Neural cell (in vitro differentiated cells): ENCODE measurements at regions not wholly inside any gene's neighbourhood (a gene's known extent, or its start where the extent isn't known, plus 50 kb on each side); places are given as distances from the start of the nearest gene placed in this dataset.

ENCODE experiments used
- H2AFZ ChIP-seq: fragments of 200-600, 300-800 bp; sonication (generic), shearing (Covaris generic); 2 replicates; pipeline ENCODE4 v1.6.0; 2014; ENCODE audit warnings: low read depth, mild to moderate bottlenecking, antibody characterized with exemption, low read length, moderate library complexity
- H3F3A ChIP-seq: fragments of 200-600 bp; shearing (Covaris generic); 2 replicates; pipeline ENCODE4 v1.6.1; 2016; ENCODE audit warnings: mild to moderate bottlenecking, moderate library complexity, mixed read lengths, antibody characterized with exemption, low read length; ENCODE audit not compliant: insufficient read depth, poor library complexity, severe bottlenecking
- H3K27ac ChIP-seq: fragments of 200-600, 300-800 bp; sonication (generic), shearing (Covaris generic); 2 replicates; pipeline ENCODE4 v1.5.1; 2014; ENCODE audit warnings: mild to moderate bottlenecking, low read length, moderate library complexity
- H3K27me3 ChIP-seq: fragments of 300-800, 200-600 bp; sonication (generic), shearing (Covaris generic); 2 replicates; pipeline ENCODE4 v1.6.0; 2014; ENCODE audit warnings: mild to moderate bottlenecking, low read depth, low read length, moderate library complexity; ENCODE audit not compliant: insufficient read depth
- H3K36me3 ChIP-seq: fragments of 300-800, 200-600 bp; sonication (generic), shearing (Covaris generic); 2 replicates; pipeline ENCODE4 v1.5.1; 2014; ENCODE audit warnings: mild to moderate bottlenecking, antibody characterized with exemption, low read length, moderate library complexity; ENCODE audit not compliant: insufficient read depth
- H3K4me2 ChIP-seq: fragments of 300-800, 200-600 bp; sonication (generic), shearing (Covaris generic); 2 replicates; pipeline ENCODE4 v1.6.0; 2014; ENCODE audit warnings: mild to moderate bottlenecking, low read length
- H3K4me3 ChIP-seq: fragments of 300-800, 200-600 bp; sonication (generic), shearing (Covaris generic); 2 replicates; pipeline ENCODE4 v1.5.1; 2014; ENCODE audit warnings: mild to moderate bottlenecking, low read length, moderate library complexity
- H3K79me2 ChIP-seq: fragments of 200-600 bp; shearing (Covaris generic); replicated peaks from 2 replicates; pipeline ENCODE4 v1.6.0; 2014; ENCODE audit warnings: mild to moderate bottlenecking, low read length, moderate library complexity; ENCODE audit not compliant: insufficient read depth
- H3K9ac ChIP-seq: fragments of 300-800, 200-600 bp; sonication (generic), shearing (Covaris generic); 2 replicates; pipeline ENCODE4 v1.6.1; 2016; ENCODE audit warnings: mild to moderate bottlenecking, low read length, mixed read lengths
- H3K9me2 ChIP-seq: fragments of 200-600 bp; shearing (Covaris generic); 2 replicates; pipeline ENCODE4 v1.6.1; 2016; ENCODE audit warnings: mild to moderate bottlenecking, low read length, mixed read lengths; ENCODE audit not compliant: insufficient read depth
- H3K9me3 ChIP-seq: fragments of 200-600, 300-800 bp; sonication (generic), shearing (Covaris generic); 2 replicates; pipeline ENCODE4 v1.6.1; 2016; ENCODE audit warnings: mild to moderate bottlenecking, mixed run types, low read length, moderate library complexity, mixed read lengths
- H4K20me1 ChIP-seq: fragments of 200-600 bp; shearing (Covaris generic); 2 replicates; pipeline ENCODE4 v1.6.1; 2016; ENCODE audit warnings: mild to moderate bottlenecking, mixed run types; ENCODE audit not compliant: insufficient read depth
- EP300 ChIP-seq: fragments of 450-650 bp; conservative IDR thresholded peaks from 2 replicates; pipeline ENCODE4 v1.6.1; 2014; ENCODE audit warnings: antibody characterized with exemption, mild to moderate bottlenecking, moderate library complexity; ENCODE audit not compliant: poor library complexity, severe bottlenecking
- EZH2 ChIP-seq: fragments of 200-600, 300-800 bp; shearing (Covaris generic), sonication (generic); IDR thresholded peaks from 2 replicates; pipeline ENCODE4 v1.6.1; 2014; ENCODE audit warnings: antibody characterized with exemption, low read length, borderline replicate concordance, mild to moderate bottlenecking; ENCODE audit not compliant: insufficient read depth, poor library complexity, severe bottlenecking
- MXI1 ChIP-seq: fragments of 450-650 bp; conservative IDR thresholded peaks from 2 replicates; pipeline ENCODE4 v1.6.1; 2014; ENCODE audit warnings: antibody characterized with exemption, mild to moderate bottlenecking; ENCODE audit not compliant: poor library complexity, severe bottlenecking
- POLR2AphosphoS5 ChIP-seq: IDR thresholded peaks from 2 replicates; pipeline ENCODE4 v1.6.1; 2012
- RAD21 ChIP-seq: fragments of 450-650 bp; conservative IDR thresholded peaks from 2 replicates; pipeline ENCODE4 v1.6.1; 2014; ENCODE audit warnings: antibody characterized with exemption, mild to moderate bottlenecking, moderate library complexity
- SMC3 ChIP-seq: fragments of 450-650 bp; conservative IDR thresholded peaks from 2 replicates; pipeline ENCODE4 v1.6.1; 2014; ENCODE audit warnings: antibody characterized with exemption, mild to moderate bottlenecking, moderate library complexity; ENCODE audit not compliant: poor library complexity
- TAF1 ChIP-seq: IDR thresholded peaks from 2 replicates; pipeline ENCODE4 v1.6.1; 2012; ENCODE audit warnings: low read depth
- TF ChIP-seq, protein P1 (sequence below): IDR thresholded peaks from 2 replicates; pipeline ENCODE4 v1.6.1; 2012; ENCODE audit warnings: borderline replicate concordance
- TF ChIP-seq, protein P2 (sequence below): fragments of 450-650 bp; IDR thresholded peaks from 2 replicates; pipeline ENCODE4 v1.5.1; 2014; ENCODE audit warnings: antibody characterized with exemption, mild to moderate bottlenecking, moderate library complexity; ENCODE audit not compliant: poor library complexity, severe bottlenecking

DNA sequence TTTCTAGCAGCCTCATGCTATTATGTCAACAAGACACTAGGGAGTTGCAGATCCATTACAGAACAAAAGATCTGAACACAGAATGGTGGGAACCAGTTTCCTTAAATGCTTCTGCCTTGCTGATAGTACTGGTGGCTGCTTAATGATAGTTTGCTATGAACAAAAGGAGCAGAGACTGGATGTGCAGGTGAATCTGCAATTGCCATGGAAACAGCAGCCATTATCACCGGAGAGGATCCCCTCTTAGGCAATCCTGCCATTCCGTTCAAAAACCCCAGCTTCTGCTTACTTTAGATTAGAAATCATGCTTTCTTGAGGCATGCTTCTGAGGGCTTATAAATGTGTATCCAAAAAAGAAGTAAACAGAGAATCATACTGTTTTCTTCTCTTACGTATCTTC, 80.0 kb upstream of the PRKAR2B start:
- Histone ChIP-seq H3K79me2 (no peaks in the 10 kb centered on the region), H3K36me3 (no peaks in the 10 kb centered on the region), H3K9me3 (no peaks in the 10 kb centered on the region), H3K9ac (peak overlapping the region; percentile 65), H3F3A (peaks cover 5% of the 10 kb centered on the region), H2AFZ (peak overlapping the region; percentile 73), H3K27ac (peak overlapping the region; percentile 96), H3K4me2 (peak overlapping the region; percentile 79), H3K4me3 (peak overlapping the region; percentile 49), H4K20me1 (no peaks in the 10 kb centered on the region), H3K9me2 (no peaks in the 10 kb centered on the region), H3K27me3 (no peaks in the 10 kb centered on the region)
- TF ChIP-seq SMC3 (no peak), RAD21 (peak; percentile 41), TAF1 (peak; percentile 38), EZH2 (no peak), EP300 (peak; percentile 77), MXI1 (peak; percentile 19), POLR2AphosphoS5 (peak; percentile 63)
- TF ChIP-seq, protein P1, sequence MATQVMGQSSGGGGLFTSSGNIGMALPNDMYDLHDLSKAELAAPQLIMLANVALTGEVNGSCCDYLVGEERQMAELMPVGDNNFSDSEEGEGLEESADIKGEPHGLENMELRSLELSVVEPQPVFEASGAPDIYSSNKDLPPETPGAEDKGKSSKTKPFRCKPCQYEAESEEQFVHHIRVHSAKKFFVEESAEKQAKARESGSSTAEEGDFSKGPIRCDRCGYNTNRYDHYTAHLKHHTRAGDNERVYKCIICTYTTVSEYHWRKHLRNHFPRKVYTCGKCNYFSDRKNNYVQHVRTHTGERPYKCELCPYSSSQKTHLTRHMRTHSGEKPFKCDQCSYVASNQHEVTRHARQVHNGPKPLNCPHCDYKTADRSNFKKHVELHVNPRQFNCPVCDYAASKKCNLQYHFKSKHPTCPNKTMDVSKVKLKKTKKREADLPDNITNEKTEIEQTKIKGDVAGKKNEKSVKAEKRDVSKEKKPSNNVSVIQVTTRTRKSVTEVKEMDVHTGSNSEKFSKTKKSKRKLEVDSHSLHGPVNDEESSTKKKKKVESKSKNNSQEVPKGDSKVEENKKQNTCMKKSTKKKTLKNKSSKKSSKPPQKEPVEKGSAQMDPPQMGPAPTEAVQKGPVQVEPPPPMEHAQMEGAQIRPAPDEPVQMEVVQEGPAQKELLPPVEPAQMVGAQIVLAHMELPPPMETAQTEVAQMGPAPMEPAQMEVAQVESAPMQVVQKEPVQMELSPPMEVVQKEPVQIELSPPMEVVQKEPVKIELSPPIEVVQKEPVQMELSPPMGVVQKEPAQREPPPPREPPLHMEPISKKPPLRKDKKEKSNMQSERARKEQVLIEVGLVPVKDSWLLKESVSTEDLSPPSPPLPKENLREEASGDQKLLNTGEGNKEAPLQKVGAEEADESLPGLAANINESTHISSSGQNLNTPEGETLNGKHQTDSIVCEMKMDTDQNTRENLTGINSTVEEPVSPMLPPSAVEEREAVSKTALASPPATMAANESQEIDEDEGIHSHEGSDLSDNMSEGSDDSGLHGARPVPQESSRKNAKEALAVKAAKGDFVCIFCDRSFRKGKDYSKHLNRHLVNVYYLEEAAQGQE = peak; percentile 78
- TF ChIP-seq, protein P2, sequence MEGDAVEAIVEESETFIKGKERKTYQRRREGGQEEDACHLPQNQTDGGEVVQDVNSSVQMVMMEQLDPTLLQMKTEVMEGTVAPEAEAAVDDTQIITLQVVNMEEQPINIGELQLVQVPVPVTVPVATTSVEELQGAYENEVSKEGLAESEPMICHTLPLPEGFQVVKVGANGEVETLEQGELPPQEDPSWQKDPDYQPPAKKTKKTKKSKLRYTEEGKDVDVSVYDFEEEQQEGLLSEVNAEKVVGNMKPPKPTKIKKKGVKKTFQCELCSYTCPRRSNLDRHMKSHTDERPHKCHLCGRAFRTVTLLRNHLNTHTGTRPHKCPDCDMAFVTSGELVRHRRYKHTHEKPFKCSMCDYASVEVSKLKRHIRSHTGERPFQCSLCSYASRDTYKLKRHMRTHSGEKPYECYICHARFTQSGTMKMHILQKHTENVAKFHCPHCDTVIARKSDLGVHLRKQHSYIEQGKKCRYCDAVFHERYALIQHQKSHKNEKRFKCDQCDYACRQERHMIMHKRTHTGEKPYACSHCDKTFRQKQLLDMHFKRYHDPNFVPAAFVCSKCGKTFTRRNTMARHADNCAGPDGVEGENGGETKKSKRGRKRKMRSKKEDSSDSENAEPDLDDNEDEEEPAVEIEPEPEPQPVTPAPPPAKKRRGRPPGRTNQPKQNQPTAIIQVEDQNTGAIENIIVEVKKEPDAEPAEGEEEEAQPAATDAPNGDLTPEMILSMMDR = no peak

DNA sequence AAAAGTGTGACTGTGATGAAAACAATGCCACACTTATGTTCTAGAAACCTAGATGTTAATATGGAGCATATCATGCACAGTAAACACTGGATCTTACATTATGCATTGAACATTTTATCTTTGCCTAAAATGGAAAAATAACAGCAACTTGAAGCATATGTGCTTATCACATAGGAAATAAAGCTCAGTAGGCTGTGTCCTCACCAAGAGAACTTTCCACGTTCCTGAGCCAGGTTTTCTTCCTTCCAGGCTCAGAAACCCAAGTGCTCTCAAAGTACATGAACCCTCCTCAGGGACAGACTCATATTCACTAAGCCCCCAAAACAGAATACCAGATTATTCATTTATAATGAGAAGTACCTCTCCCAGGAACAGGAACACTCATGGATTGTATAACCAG, 79.4 kb upstream of the PRKAR2B start:
- Histone ChIP-seq H3K4me3 (peak overlapping the region; percentile 49), H3K9me2 (no peaks in the 10 kb centered on the region), H3K27ac (peak overlapping the region; percentile 96), H3K4me2 (peak overlapping the region; percentile 79), H3K9me3 (no peaks in the 10 kb centered on the region), H3K36me3 (no peaks in the 10 kb centered on the region), H4K20me1 (no peaks in the 10 kb centered on the region), H2AFZ (peak overlapping the region; percentile 15), H3K79me2 (no peaks in the 10 kb centered on the region), H3K27me3 (no peaks in the 10 kb centered on the region), H3F3A (peaks cover 5% of the 10 kb centered on the region), H3K9ac (peak overlapping the region; percentile 65)
- TF ChIP-seq SMC3 (no peak), RAD21 (no peak), MXI1 (no peak)
- TF ChIP-seq, protein P2 = no peak
- TF ChIP-seq, protein P1 = no peak
